DMS153 (cell line): ENCODE measurements at regions not wholly inside any gene's neighbourhood (a gene's known extent, or its start where the extent isn't known, plus 50 kb on each side); places are given as distances from the start of the nearest gene placed in this dataset.
"Not testable (repeated sequence)": the region's sequence is repeated elsewhere in the genome, so short reads cannot be mapped to it uniquely, and the experiment has no call there.

Experiments used
- DNase-seq: peaks from one replicate; lab custom pipeline; 2025; lab: John Stamatoyannopoulos, UW

DNA sequence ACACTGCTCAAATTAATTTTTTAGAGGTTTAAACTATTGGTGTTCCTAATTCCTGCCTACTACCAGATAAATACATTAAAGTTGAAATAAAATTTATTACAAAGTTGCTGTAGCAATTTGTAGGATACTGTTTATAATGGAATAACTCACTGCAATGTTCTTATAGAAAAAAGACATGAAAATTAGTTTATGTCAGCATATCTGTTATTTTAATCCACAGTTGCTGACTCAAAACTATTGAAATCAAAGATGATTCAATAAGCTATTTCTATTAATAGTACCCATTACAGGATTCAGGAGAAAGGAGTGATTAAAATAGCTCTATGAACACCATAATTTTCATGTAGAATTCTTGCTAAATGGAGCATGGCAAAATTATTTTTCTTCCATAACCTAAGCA, 764.4 kb upstream of the NUDT12 start:
- no peak for DNase-seq

DNA sequence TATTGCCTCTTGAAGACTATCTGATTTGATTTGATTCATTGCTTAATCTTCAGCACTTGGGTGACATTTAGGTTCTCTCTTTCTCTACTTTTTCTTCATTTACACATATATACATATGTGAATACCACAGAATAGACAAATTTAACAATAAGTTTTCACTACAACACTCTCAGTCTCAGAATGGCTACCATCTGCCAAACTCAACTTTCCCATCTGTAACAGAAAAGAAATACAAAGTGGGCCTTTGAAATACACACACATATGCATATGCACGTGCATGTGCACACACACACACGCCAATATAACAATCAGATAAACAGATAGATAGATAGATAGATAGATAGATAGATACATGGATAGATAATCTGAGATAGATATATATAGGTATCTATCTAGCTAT, 762.8 kb upstream of the NUDT12 start:
- no peak for DNase-seq

DNA sequence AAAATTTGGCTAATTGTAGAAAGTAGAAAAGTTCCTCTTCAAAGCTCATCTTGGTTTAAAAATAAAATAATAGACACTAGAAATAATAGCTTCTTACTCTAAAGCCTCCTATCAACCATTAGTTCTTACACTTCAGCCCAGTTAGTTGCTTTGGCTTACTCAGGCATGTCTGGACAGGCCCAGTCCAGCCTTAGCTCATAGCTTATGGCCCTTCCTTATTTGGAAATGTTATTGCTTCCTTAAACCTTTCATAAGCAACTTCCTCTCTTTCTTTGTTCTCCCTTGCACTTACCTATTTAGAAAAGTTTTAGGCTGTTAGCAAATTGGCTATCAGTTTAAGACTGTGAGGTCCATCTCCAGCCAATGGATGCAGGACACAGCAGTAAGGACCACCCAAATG, 754.1 kb upstream of the NUDT12 start:
- not testable (repeated sequence) for DNase-seq

DNA sequence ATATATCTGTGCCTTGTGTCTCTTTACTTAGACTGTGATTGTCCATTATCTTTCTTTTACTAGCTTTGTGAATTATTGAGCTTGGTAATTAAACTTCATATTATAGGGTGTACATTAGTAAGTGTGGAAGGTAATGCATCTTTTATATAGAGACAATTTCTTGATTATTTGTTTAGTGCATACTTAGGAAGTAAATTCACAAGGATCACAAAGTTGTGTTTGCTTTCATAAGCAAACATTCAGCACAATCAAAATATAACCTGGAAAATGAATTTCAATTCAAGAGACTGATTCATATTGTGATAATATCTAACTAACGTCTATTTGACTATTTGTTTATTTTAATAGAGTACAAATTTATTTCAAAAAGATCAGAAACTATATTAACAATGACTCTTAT, 749.9 kb upstream of the NUDT12 start:
- no peak for DNase-seq

DNA sequence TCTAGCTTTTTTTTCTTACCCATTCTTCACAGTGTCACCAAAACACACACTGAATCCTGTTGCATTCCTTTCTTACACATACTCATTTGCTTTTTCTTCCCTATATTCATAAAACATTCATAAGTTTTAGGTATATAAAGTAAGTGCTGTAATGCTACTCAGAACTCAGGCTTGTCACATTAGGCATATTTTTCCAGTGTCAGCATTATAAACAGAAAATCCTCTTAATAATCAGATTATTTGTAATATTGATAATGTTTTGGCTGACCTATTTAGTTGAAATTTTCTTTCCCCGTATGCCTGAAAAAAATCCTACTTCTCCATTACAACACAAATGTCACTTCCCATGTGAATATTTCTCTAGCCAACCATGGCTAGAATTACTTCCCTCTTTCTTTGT, 743.0 kb upstream of the NUDT12 start:
- no peak for DNase-seq

DNA sequence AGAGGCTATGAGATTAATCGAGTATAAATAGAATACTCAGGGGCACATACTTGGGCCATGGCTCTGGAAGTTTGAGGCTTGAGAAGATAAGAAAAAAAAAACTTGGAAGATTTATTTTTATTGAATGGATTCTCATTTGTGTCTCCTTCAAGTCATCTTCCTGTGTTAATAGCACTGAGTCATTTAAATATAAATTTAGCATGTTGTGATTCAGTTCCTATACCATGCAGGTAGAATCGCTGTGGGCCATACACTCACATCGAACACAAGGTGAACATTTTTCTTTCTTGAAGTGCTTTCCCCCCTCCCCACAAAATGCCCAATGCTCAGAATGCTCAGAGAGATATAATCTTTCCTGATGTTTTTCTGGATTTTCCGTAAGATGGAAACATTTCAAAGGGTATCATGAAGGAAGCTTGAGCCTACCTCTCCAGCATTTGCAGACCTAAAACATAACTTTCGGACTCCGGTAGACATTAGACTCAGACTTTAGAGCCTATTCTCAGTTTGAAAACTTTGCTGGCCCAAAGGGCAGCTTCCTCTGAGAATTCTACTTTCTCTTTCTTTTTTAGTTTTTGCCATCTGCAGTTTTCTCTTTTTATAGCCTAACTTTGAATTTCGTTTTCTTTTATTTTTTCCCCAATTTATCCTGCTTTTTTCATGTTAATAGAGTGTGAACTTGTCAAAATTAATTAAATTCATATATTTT, 737.6 kb upstream of the NUDT12 start:
- DNase-seq: no peak

DNA sequence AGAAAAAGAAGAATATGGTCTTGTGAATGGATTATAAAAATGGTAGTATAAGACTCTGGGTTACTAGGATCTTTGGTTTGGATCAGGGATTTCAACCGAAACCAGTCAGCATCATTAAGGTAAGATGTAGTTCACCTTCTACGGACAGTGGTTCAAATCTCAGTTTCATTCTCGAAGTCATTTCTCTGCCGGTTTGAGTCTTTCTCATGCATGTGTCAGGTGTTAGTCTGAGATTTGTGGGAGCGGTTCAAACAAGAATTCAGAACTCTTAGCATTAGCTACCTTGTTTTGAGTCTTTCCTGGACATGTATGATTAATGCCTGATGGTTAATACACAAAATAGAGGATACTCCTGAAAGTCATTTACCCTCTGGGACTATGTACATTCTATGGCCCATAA, 735.9 kb upstream of the NUDT12 start:
- no peak for DNase-seq

DNA sequence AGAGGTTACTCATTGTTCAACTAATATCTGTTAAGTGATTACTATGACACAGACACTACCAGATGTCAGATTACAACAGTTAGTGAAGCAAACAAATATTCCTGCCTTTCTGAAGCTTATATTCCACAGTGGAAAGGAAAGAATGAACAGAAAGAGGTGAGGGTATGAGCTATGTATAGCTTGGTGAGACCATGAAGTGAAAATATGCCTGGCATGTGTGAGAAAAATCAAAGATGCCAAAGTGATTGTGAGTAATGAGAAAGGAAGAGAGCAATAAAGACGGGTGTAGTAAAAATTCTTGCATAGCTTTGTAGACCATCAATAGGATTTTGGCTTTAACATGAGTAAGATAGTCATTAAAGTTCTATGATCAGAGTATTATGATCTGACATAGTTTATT, 734.5 kb upstream of the NUDT12 start:
- DNase-seq: no peak

DNA sequence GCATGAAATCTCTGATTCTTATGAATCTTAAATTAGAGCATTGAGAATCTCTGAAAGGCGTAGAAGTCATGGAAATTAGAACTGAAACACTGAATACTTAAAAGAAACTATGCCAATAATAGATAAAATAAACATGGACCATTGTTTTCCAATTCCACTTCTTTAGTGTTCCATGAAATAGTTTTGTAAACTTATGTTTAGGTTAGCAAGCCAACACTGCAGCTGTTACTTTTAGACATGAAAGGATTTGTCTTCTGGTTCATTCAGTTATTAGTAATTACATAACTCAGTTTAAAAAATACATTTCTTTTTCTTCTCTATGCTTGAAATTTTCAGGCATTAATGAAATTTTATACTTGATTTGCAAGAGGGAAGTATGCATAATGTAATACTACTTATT, 733.4 kb upstream of the NUDT12 start:
- DNase-seq: no peak

DNA sequence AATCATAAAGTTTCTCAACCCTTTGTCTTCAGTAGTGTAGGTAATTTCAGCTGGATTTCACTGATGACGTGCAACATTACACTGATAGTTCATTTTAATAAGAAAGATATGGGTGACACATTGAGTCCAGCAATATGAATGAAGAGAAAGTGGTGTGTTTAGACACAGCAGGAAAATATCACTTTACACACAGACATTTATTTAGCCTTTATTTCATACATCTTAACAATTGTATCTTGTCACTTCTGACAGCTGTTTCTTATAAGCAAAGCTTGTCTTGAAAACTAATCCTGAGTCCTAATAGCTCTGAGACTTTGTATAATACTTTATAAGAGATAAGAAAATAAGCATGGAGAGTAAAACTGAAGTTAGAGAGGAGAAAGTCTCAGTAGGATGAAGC, 720.5 kb upstream of the NUDT12 start:
- DNase-seq: no peak

DNA sequence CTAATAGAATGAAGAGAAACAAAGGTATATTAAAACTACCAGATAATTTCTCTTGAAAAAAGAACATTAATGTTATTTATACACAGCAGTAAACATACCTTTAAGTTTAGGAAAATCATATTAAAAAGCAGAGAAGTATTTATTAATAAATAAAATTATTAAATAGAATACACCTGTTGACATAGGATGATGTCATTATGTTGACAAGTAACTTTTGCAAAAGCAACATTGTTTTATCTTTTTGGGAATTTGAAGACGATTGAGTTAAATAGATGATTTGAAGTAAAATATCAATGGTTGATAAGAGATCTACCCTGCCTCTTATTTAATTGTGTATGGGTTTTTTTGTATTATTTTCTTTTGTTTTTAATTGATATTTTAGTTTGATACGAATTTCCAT, 711.1 kb upstream of the NUDT12 start:
- no peak for DNase-seq

DNA sequence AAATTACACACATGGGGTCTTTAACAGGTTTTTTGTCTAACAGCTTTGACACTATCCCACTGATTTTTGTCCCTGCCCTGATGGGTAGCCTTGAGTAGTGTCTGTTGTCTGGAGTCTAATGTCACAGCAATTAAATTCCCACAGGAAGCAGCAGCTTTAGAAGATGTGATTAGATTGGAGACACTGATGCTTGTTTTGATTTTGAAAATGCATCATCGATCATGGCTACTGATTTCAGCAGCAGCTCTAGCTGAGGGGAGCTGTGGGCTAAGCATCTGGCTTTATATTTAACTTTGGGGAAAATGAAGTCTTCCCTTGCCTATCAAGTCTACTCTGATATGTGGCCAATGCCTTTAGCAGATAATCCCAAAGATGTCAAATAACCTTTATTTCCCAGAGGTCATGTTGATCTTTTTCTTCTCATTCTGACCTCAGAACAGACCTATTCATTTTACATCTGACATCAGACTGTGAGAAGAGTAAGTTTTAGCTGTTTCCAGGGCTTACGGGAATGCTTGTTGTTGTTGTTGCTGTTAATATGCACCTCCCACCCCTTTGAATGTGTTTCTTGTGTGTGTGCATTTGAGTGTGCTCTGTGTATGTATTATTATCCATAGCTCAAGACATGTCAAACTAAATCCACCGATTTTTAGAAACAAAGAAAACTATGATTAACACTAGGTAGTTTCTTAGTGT, 704.9 kb upstream of the NUDT12 start:
- DNase-seq: no peak

DNA sequence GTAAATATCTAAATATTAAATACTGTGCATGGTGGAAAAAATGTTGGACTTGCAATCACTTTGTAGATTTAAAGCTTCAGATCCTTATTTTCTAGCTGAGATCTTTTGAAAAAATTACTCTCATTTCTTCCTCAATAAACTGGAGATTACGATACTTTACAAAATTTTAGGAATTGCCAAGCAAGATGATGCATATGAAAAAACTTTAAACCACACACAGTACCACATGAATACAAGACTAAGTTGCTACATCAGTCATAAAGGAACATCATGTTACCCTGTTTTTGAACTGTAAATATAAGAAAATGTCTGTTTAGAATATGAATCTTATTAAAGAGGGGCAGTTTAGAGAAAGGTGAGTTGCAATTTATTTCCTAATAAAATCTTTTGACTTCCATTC, 703.6 kb upstream of the NUDT12 start:
- DNase-seq: no peak

DNA sequence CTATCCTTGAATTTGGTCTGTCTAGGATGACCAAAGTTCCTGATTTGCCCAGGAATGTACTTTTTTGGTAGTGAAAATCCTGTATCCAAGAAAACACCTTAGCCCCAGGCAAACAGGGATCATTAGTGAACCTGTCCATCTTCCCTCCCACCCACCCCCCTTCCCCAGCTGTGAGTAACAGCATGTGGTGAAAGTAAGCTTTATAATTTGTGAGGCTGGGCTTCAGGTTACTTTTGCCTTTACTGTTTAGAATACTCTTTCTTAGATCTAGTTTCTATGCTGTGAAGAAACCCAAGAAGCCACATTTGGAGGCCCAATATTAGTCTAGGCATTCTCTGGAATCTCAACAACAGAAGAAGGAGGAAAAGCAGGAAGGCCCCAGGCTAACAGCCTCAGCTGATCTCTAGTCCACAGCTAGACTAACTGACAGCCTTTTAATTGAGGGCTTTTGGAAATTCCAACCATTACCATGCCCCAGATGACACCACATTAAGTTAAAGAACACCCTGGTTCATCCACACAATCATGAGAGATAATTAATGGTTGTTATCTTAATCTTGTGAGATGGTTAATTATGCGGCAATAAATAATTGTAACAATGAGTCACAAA, 703.0 kb upstream of the NUDT12 start:
- no peak for DNase-seq

DNA sequence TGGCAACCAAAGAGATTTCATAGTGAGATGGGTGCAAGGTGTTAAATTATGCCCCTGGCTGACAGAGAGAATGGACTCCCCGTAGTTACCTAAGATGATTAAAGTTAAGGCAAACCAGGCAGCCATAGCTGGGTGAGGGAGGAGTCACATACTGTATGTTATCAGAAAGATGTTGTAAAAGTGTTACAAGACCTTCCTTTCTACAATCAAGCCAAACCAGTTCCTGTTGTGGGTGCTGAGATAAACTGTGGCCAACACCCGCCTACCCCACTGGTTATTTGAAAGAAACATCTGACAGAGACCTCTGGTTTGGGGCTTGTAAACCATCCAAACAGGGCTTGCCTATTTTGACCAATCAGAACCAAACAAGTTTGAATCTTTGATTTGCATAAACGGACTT, 684.7 kb upstream of the NUDT12 start:
- no peak for DNase-seq

DNA sequence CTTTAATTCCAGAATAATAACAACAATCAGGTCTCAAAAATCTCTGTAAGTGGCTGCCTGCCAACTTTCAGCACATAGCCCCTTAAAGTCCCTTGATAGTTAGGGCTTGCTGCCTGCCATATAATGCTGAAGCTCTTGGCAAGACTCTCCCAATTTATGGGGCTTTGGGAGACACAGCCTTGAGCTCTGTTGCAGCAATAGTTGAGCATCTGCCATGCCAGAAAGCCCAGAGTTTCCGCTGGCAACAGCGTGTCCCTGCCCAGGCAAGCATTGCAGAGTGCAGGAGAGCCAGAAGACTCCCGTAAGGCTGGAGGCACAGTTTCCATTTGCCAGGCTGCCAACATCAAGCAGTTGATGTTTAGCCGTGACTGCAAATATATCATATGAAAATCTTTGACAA, 678.5 kb upstream of the NUDT12 start:
- no peak for DNase-seq

DNA sequence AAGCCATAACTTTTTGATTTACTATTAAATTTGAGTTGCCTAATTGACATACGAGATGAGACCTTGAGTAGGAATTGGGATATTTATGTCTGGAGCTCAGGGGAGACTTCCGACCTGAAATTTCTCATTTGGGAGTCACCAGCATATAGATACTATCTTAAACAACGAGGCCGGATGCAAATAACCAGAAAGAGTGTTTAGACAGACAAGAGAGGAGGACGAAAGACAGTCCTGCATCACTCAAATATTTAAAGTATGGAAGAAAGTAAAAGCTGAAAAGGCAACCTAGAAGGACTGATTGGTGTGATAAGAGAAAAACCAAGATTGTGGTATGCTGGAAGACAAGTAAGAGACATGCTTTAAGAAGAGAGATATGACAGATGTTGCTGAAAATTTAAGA, 675.0 kb upstream of the NUDT12 start:
- DNase-seq: no peak

DNA sequence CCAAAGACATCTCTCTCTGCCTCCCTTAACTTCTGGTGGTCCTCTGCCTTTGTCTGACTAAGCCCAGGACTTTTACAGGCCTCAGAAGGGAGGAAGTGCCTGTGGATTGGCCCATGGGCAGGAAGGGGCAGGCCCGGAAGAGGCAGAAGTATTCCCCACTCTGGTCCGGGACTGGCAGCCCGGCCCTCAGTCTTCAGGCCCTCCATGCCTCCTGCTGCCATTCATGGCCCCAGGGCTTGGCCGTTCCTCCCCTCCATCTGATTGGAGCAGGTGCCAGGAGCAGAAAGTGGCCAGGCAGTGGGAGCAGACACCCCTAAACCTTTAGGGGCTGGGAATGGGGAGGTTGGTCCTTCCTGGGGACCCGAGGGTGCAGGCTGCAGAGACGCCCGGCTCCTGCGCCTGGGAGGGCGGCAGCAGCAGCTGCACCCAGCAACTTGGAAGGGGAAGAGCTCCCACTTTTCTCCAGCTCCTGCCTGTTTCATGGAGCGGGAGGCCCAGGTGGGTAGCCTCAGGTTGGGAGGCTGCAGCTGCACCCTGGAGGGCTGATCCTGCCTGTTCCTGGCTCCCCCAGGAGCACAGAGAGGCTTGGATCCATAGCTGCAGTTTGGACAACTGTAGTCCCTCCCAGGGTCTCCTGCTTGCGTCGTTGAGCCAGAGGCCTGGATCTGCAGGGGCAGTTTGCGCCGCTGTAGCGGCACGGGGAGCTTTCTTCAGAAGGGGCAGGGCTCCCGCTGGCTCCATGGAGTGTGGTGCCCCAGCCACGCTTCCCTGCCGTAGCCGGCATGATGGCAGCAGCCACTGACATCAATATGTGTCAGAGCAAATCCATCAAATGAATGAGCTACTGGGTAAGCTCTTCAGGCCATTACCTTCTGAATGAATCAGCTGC, 661.5 kb upstream of the NUDT12 start:
- no peak for DNase-seq

DNA sequence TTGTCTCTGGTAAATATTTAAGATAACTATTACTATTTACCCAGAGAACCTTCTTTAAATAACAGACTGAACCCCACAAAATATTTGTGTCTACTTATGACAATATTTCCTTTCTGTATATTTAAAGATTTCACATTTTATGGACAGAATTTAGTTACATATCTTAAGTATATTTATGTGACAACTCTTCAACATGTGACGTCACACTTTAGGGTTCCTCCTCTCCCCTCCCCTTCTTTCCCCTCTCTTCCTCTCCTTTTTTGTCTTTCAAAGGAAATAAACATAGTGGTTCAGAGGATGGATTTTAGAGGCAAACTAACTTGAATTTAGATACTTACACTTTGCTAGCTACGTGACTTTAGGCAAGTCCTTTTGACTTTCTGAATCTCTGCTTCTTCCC, 655.6 kb upstream of the NUDT12 start:
- no peak for DNase-seq

DNA sequence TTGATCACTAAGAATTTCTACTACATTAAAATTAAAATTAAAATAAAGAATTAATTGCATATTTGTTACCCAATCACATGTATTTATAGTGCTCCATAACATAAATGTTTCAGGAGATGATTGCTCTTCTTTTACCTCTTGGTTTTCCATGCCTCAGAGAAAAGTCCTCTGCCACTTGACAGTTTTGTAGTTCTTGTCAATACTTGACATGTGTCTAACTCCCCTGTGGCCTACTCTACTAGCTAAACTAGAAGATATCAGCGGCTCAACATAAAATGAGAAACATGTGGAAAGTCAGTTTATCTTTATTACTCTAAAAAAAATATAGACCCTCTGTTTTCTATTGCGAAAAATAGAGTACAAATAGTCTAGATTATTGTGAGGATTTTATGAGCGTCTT, 650.6 kb upstream of the NUDT12 start:
- no peak for DNase-seq

DNA sequence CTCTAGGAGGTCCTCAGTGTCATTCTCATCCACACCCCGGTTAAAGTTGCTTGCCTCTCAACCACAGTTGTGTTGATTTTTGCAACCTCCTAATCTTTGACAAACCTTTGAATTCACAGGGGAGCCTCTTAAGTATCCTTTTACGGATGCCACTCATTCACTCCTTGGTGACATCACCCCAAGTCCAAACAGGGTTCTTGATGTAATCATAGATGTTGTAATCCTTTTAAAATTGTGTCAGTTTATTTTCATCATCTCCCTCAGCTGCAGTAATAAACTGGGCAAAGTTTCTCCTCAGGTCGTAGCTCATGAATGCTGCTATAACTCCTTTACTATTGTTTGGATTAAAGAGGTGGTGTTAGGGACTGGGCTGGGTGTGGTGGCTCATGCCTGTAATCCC, 637.2 kb upstream of the NUDT12 start:
- DNase-seq: no peak

DNA sequence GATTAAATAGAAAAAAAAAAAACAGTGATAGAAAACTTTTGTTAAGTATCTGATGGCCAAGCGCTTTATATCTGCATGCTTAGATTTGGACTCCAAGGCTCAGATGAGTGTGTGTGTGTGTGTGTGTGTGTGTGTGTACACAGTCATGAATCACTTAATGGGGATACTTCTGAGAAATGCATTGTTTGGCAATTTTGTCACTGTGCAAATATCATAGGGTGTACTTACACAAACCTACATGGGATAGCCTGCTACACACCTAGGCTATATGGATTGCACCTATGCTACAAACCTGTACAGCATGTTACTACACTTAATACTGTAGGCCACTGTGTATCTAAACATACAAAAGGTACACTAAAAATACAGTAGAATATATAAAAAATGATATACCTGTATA, 635.6 kb upstream of the NUDT12 start:
- no peak for DNase-seq

DNA sequence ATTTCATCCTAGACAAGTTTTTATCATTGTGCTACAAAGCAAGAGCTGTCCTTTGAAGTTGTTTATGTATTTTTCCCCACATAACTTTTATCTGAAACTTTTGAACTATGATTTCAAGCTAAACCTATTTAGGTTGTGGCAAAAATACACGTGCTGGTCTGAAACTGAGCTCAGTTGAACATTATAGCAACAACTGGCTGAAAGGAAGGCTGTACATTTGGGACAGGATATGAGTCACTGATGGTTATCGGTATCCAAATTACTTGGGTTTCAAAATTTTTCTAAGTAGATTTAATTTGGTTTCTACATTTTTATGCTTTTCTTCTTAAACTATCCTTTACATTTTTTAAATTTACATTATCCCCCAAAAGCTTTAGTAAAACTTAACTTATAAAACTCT, 627.3 kb upstream of the NUDT12 start:
- no peak for DNase-seq
